Body of pancreas (tissue), 4 donors: ENCODE measurements at regions not wholly inside any gene's neighbourhood (a gene's known extent, or its start where the extent isn't known, plus 50 kb on each side); places are given as distances from the start of the nearest gene placed in this dataset.

ENCODE experiments used
- ATAC-seq: fragments of 150-250 bp; one replicate; pipeline ENCODE4 v1.9.1; 2016
- DNase-seq, 4 donors: peaks; one replicate each; pipeline ENCODE4 v3.0.0-alpha.2; 2019
- H3K27ac ChIP-seq, 4 donors: fragments of 200-600 bp; sonication (generic); 1 replicate in 3 of 4; 2 replicates in 1 of 4; pipeline versions ENCODE4 v1.5.1 to v1.6.1; 2016 to 2019; ENCODE audit warnings: mild to moderate bottlenecking in 1 of 4, mixed read lengths in 1 of 4, moderate library complexity in 1 of 4
- H3K27me3 ChIP-seq, 2 donors: fragments of 200-600 bp; sonication (generic); one replicate each; pipeline ENCODE4 v1.6.0; 2016; ENCODE audit warnings: mild to moderate bottlenecking in 1 of 2
- H3K36me3 ChIP-seq, 2 donors: fragments of 200-600 bp; sonication (generic); replicated peaks in 1 of 2; 2 replicates each; pipeline ENCODE4 v1.5.1; 2016; ENCODE audit warnings: low read depth in 2 of 2; ENCODE audit not compliant: insufficient read depth in 1 of 2
- H3K4me1 ChIP-seq: fragments of 200-600 bp; sonication (generic); one replicate; pipeline ENCODE4 v1.6.0; 2016
- H3K4me3 ChIP-seq, 2 donors: fragments of 200-600 bp; sonication (generic); 1 replicate in 1 of 2; 2 replicates in 1 of 2; pipeline ENCODE4 v1.5.1; 2016 to 2019
- H3K9me3 ChIP-seq, 3 donors: fragments of 200-600 bp; sonication (generic); 1 replicate in 2 of 3; 2 replicates in 1 of 3; pipeline ENCODE4 v1.5.1; 2016
- POLR2A ChIP-seq, 3 donors: fragments of 450-650 bp; IDR thresholded peaks; one replicate each; pipeline ENCODE4 v1.6.1; 2016; ENCODE audit warnings: antibody characterized with exemption in 3 of 3, mild to moderate bottlenecking in 2 of 3
- WGBS, 2 donors: methylation state at CpG; one replicate each; pipeline ENCODE4 v1.1.5; 2017; 5-methylcytosine and 5-hydroxymethylcytosine counted together
- intact Hi-C: fragments of 100-400 bp; cut with DNase I; formaldehyde crosslinking; loops from one replicate; pipeline ENCODE4 v1.15.1; 2023
- TF ChIP-seq, protein P1 (sequence below), 7 experiments: fragments of 450-650 bp in 4 of 7; fragments of 200-600 bp in 3 of 7; sonication (generic) in 3 of 7; IDR thresholded peaks; one replicate each; pipeline ENCODE4 v1.5.1; 2016 to 2019; ENCODE audit warnings: antibody characterized with exemption in 7 of 7

DNA sequence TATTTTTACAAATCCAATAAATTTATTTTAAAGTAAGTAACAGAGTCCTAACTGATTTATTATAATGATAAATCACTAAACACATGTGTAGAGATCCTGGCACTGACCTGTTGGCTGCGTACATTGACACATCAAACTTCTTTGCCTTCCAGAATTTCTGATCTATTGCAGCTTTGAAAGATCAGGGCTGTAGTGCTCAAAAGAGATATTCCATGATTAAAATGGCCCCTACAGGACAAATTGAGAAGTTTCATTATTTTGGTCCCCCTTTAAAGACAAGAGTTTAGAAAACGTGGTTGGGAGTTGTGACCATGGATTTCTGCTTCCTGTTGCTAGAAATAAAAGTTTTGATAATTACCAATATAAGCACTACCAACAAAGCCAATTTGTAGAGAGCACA is 87.7 kb upstream of the PDK4 start:
- H3K27me3 ChIP-seq: peaks cover 0 to 4% of the 10 kb centered on the region in 2 donors
- TF ChIP-seq, protein P1, sequence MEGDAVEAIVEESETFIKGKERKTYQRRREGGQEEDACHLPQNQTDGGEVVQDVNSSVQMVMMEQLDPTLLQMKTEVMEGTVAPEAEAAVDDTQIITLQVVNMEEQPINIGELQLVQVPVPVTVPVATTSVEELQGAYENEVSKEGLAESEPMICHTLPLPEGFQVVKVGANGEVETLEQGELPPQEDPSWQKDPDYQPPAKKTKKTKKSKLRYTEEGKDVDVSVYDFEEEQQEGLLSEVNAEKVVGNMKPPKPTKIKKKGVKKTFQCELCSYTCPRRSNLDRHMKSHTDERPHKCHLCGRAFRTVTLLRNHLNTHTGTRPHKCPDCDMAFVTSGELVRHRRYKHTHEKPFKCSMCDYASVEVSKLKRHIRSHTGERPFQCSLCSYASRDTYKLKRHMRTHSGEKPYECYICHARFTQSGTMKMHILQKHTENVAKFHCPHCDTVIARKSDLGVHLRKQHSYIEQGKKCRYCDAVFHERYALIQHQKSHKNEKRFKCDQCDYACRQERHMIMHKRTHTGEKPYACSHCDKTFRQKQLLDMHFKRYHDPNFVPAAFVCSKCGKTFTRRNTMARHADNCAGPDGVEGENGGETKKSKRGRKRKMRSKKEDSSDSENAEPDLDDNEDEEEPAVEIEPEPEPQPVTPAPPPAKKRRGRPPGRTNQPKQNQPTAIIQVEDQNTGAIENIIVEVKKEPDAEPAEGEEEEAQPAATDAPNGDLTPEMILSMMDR (IDR thresholded peaks at IDR 0.05): peak; percentile 31 to 89 (median 70)
- TF ChIP-seq POLR2A (IDR thresholded peaks at IDR 0.05): no peak
- H3K36me3 ChIP-seq: no peaks in the 10 kb centered on the region
- no peaks in the 10 kb centered on the region for H3K4me1 ChIP-seq
- 6 to 24% methylated on average over 2 of the region's 2 CpGs for WGBS, 2 donors
- H3K9me3 ChIP-seq: no peaks in the 10 kb centered on the region
- peak; percentile 82 for ATAC-seq
- intact Hi-C loops: no loop called here
- peak in 1 of 4 donors; percentile 6 for DNase-seq
- H3K27ac ChIP-seq: no peak overlapping the region
- no peak overlapping the region for H3K4me3 ChIP-seq

GRCh38 chr7:95682913-95683312 is 86.6 kb upstream of the PDK4 start:
- no peak for TF ChIP-seq POLR2A (IDR thresholded peaks at IDR 0.05)
- TF ChIP-seq, protein P1 (IDR thresholded peaks at IDR 0.05): no peak
- H3K27ac ChIP-seq: no peak overlapping the region
- peaks cover 0 to 4% of the 10 kb centered on the region in 2 donors for H3K27me3 ChIP-seq
- H3K36me3 ChIP-seq: no peaks in the 10 kb centered on the region
- H3K9me3 ChIP-seq: no peaks in the 10 kb centered on the region
- 61 to 70% methylated on average over 3 of the region's 3 CpGs for WGBS, 2 donors
- no peak overlapping the region for H3K4me3 ChIP-seq
- intact Hi-C loops: no loop called here
- ATAC-seq (no peak), DNase-seq (no peak)
- H3K4me1 ChIP-seq: no peaks in the 10 kb centered on the region

- H3K4me1 ChIP-seq: no peaks in the 10 kb centered on the region
- ATAC-seq: no peak
- intact Hi-C loops: loop anchor here (10.0 kb wide), 1 partner anchor 82 kb away; the partner anchor contains the start of gene PDK4
Measured at GRCh38 chr7:95676691-95677090, 80.4 kb upstream of the PDK4 start.

GRCh38 chr7:95675632-95676031 is 79.3 kb upstream of the PDK4 start:
- Histone ChIP-seq H3K4me3 (no peak overlapping the region), H3K36me3 (no peaks in the 10 kb centered on the region), H3K4me1 (no peaks in the 10 kb centered on the region), H3K9me3 (no peaks in the 10 kb centered on the region), H3K27ac (no peak overlapping the region), H3K27me3 (no peaks in the 10 kb centered on the region)
- 86 to 91% methylated on average over 3 of the region's 3 CpGs for WGBS, 2 donors
- intact Hi-C loops: loop anchor here (10.0 kb wide), 1 partner anchor 81 kb away; the partner anchor contains the start of gene PDK4
- TF ChIP-seq POLR2A (IDR thresholded peaks at IDR 0.05): no peak
- TF ChIP-seq, protein P1 (IDR thresholded peaks at IDR 0.05): no peak
- ATAC-seq (no peak), DNase-seq (no peak)

More at GRCh38 chr7:95676691-95677090, 80.4 kb upstream of the PDK4 start:
- 37 to 56% methylated on average over 3 of the region's 3 CpGs for WGBS, 2 donors
- Histone ChIP-seq H3K27me3 (no peaks in the 10 kb centered on the region), H3K9me3 (no peaks in the 10 kb centered on the region), H3K36me3 (no peaks in the 10 kb centered on the region), H3K4me3 (no peak overlapping the region), H3K27ac (no peak overlapping the region)
- TF ChIP-seq POLR2A (IDR thresholded peaks at IDR 0.05): no peak
- TF ChIP-seq, protein P1 (IDR thresholded peaks at IDR 0.05): no peak
- DNase-seq: no peak

DNA sequence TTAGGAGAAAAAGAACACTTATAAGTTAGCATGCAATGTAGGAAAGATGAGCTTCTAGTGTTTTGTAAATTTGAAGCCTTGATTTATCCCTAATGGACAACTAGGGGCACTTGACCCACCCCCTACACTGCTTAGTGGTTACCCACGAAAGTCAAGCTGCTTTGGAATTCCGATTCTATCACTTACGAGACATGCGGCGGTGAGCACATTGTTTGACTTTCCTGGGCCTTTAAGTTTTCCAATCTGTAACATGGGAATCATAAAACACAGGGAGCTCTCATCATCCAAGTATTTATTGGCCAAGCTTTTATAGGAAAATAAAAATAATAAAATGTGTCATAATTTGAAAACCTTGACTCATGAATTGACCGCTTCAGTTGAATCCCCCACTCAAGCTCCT is 78.7 kb upstream of the PDK4 start:
- ATAC-seq (no peak), DNase-seq (no peak)
- H3K4me3 ChIP-seq: no peak overlapping the region
- TF ChIP-seq, protein P1 (IDR thresholded peaks at IDR 0.05): no peak
- no peak for TF ChIP-seq POLR2A (IDR thresholded peaks at IDR 0.05)
- H3K9me3 ChIP-seq: no peaks in the 10 kb centered on the region
- H3K27me3 ChIP-seq: no peaks in the 10 kb centered on the region
- no peaks in the 10 kb centered on the region for H3K4me1 ChIP-seq
- no peak overlapping the region for H3K27ac ChIP-seq
- intact Hi-C loops: loop anchor here (10.0 kb wide), 1 partner anchor 80 kb away; the partner anchor contains the start of gene PDK4
- WGBS, 2 donors: 91 to 94% methylated on average over 6 of the region's 6 CpGs
- no peaks in the 10 kb centered on the region for H3K36me3 ChIP-seq
